ENCODE measurements at regions not wholly inside any gene's neighbourhood (a gene's known extent, or its start where the extent isn't known, plus 50 kb on each side); places are given as distances from the start of the nearest gene placed in this dataset.
"Not testable (repeated sequence)": the region's sequence is repeated elsewhere in the genome, so short reads cannot be mapped to it uniquely, and the experiment has no call there.

GRCh38 chr4:111154934-111155333, 532.1 kb upstream of the PITX2 start:
- Histone ChIP-seq H3K4me3 (ENCODE audit: low read length) (no peak overlapping the region), H3K36me3 (ENCODE audit: control insufficient read depth, insufficient read depth, low read length) (no peaks in the 10 kb centered on the region), H3K27me3 (ENCODE audit: control insufficient read depth, insufficient read depth, low read length) (no peaks in the 10 kb centered on the region), H3K9me3 (ENCODE audit: control insufficient read depth, insufficient read depth, low read length) (no peaks in the 10 kb centered on the region), H3K4me1 (ENCODE audit: control insufficient read depth, insufficient read depth, low read length) (no peaks in the 10 kb centered on the region), H3K27ac (ENCODE audit: low read length) (no peak overlapping the region)
- no CpG with 5 or more reads among the region's 6 CpGs for WGBS (ENCODE audit: insufficient coverage, insufficient read length)
- DNase-seq (ENCODE audit: low read depth, low spot score): no peak

GRCh38 chr4:111164556-111164955, 541.7 kb upstream of the PITX2 start:
- H3K27me3 ChIP-seq (ENCODE audit: control insufficient read depth, insufficient read depth, low read length); H3K4me1 ChIP-seq (ENCODE audit: control insufficient read depth, insufficient read depth, low read length); H3K9me3 ChIP-seq (ENCODE audit: control insufficient read depth, insufficient read depth, low read length); H3K27ac ChIP-seq (ENCODE audit: low read length); H3K4me3 ChIP-seq (ENCODE audit: low read length); H3K36me3 ChIP-seq (ENCODE audit: control insufficient read depth, insufficient read depth, low read length): not testable (repeated sequence)
- peak; percentile 5 for DNase-seq (ENCODE audit: low read depth, low spot score)
- no CpG with 5 or more reads among the region's 4 CpGs for WGBS (ENCODE audit: insufficient coverage, insufficient read length)

- no peak overlapping the region for H3K27ac ChIP-seq (ENCODE audit: low read length)
- H3K27me3 ChIP-seq (ENCODE audit: control insufficient read depth, insufficient read depth, low read length): no peaks in the 10 kb centered on the region
- H3K4me3 ChIP-seq (ENCODE audit: low read length): no peak overlapping the region
- no peak for DNase-seq (ENCODE audit: low read depth, low spot score)
- no peaks in the 10 kb centered on the region for H3K4me1 ChIP-seq (ENCODE audit: control insufficient read depth, insufficient read depth, low read length)
- no peaks in the 10 kb centered on the region for H3K36me3 ChIP-seq (ENCODE audit: control insufficient read depth, insufficient read depth, low read length)
- no peaks in the 10 kb centered on the region for H3K9me3 ChIP-seq (ENCODE audit: control insufficient read depth, insufficient read depth, low read length)
These were observed 551.5 kb upstream of the PITX2 start for GRCh38 chr4:111174331-111174730.

- Histone ChIP-seq H3K4me3 (ENCODE audit: low read length) (no peak overlapping the region), H3K27ac (ENCODE audit: low read length) (no peak overlapping the region), H3K36me3 (ENCODE audit: control insufficient read depth, insufficient read depth, low read length) (no peaks in the 10 kb centered on the region), H3K4me1 (ENCODE audit: control insufficient read depth, insufficient read depth, low read length) (no peaks in the 10 kb centered on the region), H3K9me3 (ENCODE audit: control insufficient read depth, insufficient read depth, low read length) (no peaks in the 10 kb centered on the region), H3K27me3 (ENCODE audit: control insufficient read depth, insufficient read depth, low read length) (no peaks in the 10 kb centered on the region)
- no peak for DNase-seq (ENCODE audit: low read depth, low spot score)
These were observed 555.4 kb upstream of the PITX2 start for GRCh38 chr4:111178231-111178630.

GRCh38 chr4:111187108-111187507, 564.2 kb upstream of the PITX2 start:
- no peak for DNase-seq (ENCODE audit: low read depth, low spot score)
- WGBS (ENCODE audit: insufficient coverage, insufficient read length): 100% methylated on average over 1 of the region's 2 CpGs
- Histone ChIP-seq H3K27me3 (ENCODE audit: control insufficient read depth, insufficient read depth, low read length) (no peaks in the 10 kb centered on the region), H3K4me1 (ENCODE audit: control insufficient read depth, insufficient read depth, low read length) (no peaks in the 10 kb centered on the region), H3K27ac (ENCODE audit: low read length) (no peak overlapping the region), H3K9me3 (ENCODE audit: control insufficient read depth, insufficient read depth, low read length) (no peaks in the 10 kb centered on the region), H3K36me3 (ENCODE audit: control insufficient read depth, insufficient read depth, low read length) (no peaks in the 10 kb centered on the region), H3K4me3 (ENCODE audit: low read length) (no peak overlapping the region)

GRCh38 chr4:111198446-111198845, 575.6 kb upstream of the PITX2 start:
- Histone ChIP-seq H3K9me3 (ENCODE audit: control insufficient read depth, insufficient read depth, low read length) (no peaks in the 10 kb centered on the region), H3K36me3 (ENCODE audit: control insufficient read depth, insufficient read depth, low read length) (no peaks in the 10 kb centered on the region), H3K27me3 (ENCODE audit: control insufficient read depth, insufficient read depth, low read length) (no peaks in the 10 kb centered on the region), H3K4me1 (ENCODE audit: control insufficient read depth, insufficient read depth, low read length) (no peaks in the 10 kb centered on the region), H3K27ac (ENCODE audit: low read length) (no peak overlapping the region), H3K4me3 (ENCODE audit: low read length) (no peak overlapping the region)
- DNase-seq (ENCODE audit: low read depth, low spot score): no peak
- no CpG with 5 or more reads among the region's 1 CpG for whole genome bisulfite sequencing (ENCODE audit: insufficient coverage, insufficient read length)

GRCh38 chr4:111204797-111205196, 581.9 kb upstream of the PITX2 start:
- WGBS (ENCODE audit: insufficient coverage, insufficient read length): no CpG with 5 or more reads among the region's 4 CpGs
- DNase-seq (ENCODE audit: low read depth, low spot score): no peak
- Histone ChIP-seq H3K9me3 (ENCODE audit: control insufficient read depth, insufficient read depth, low read length) (no peaks in the 10 kb centered on the region), H3K4me3 (ENCODE audit: low read length) (no peak overlapping the region), H3K27me3 (ENCODE audit: control insufficient read depth, insufficient read depth, low read length) (no peaks in the 10 kb centered on the region), H3K27ac (ENCODE audit: low read length) (no peak overlapping the region), H3K4me1 (ENCODE audit: control insufficient read depth, insufficient read depth, low read length) (peaks cover 4% of the 10 kb centered on the region), H3K36me3 (ENCODE audit: control insufficient read depth, insufficient read depth, low read length) (no peaks in the 10 kb centered on the region)

- H3K4me1 ChIP-seq (ENCODE audit: control insufficient read depth, insufficient read depth, low read length): peaks cover 4% of the 10 kb centered on the region
- no peak for DNase-seq (ENCODE audit: low read depth, low spot score)
- no peak overlapping the region for H3K4me3 ChIP-seq (ENCODE audit: low read length)
- no peaks in the 10 kb centered on the region for H3K27me3 ChIP-seq (ENCODE audit: control insufficient read depth, insufficient read depth, low read length)
- H3K27ac ChIP-seq (ENCODE audit: low read length): no peak overlapping the region
- H3K9me3 ChIP-seq (ENCODE audit: control insufficient read depth, insufficient read depth, low read length): no peaks in the 10 kb centered on the region
- no peaks in the 10 kb centered on the region for H3K36me3 ChIP-seq (ENCODE audit: control insufficient read depth, insufficient read depth, low read length)
- WGBS (ENCODE audit: insufficient coverage, insufficient read length): no CpG with 5 or more reads among the region's 6 CpGs
These were observed 586.1 kb upstream of the PITX2 start for GRCh38 chr4:111208970-111209369.

GRCh38 chr4:111209706-111210105, 586.8 kb upstream of the PITX2 start:
- no peak for DNase-seq (ENCODE audit: low read depth, low spot score)
- Histone ChIP-seq H3K27me3 (ENCODE audit: control insufficient read depth, insufficient read depth, low read length) (no peaks in the 10 kb centered on the region), H3K36me3 (ENCODE audit: control insufficient read depth, insufficient read depth, low read length) (no peaks in the 10 kb centered on the region), H3K4me3 (ENCODE audit: low read length) (no peak overlapping the region), H3K4me1 (ENCODE audit: control insufficient read depth, insufficient read depth, low read length) (peaks cover 4% of the 10 kb centered on the region), H3K27ac (ENCODE audit: low read length) (no peak overlapping the region), H3K9me3 (ENCODE audit: control insufficient read depth, insufficient read depth, low read length) (no peaks in the 10 kb centered on the region)
- WGBS (ENCODE audit: insufficient coverage, insufficient read length): no CpG with 5 or more reads among the region's 2 CpGs

- Histone ChIP-seq H3K27me3 (ENCODE audit: control insufficient read depth, insufficient read depth, low read length) (no peaks in the 10 kb centered on the region), H3K36me3 (ENCODE audit: control insufficient read depth, insufficient read depth, low read length) (no peaks in the 10 kb centered on the region), H3K9me3 (ENCODE audit: control insufficient read depth, insufficient read depth, low read length) (no peaks in the 10 kb centered on the region), H3K27ac (ENCODE audit: low read length) (no peak overlapping the region), H3K4me3 (ENCODE audit: low read length) (no peak overlapping the region), H3K4me1 (ENCODE audit: control insufficient read depth, insufficient read depth, low read length) (peaks cover 4% of the 10 kb centered on the region)
- no CpG with 5 or more reads among the region's 7 CpGs for WGBS (ENCODE audit: insufficient coverage, insufficient read length)
- no peak for DNase-seq (ENCODE audit: low read depth, low spot score)
These were observed 587.7 kb upstream of the PITX2 start for GRCh38 chr4:111210595-111210994.

GRCh38 chr4:111213531-111213930, 590.7 kb upstream of the PITX2 start:
- Histone ChIP-seq H3K27me3 (ENCODE audit: control insufficient read depth, insufficient read depth, low read length) (no peaks in the 10 kb centered on the region), H3K36me3 (ENCODE audit: control insufficient read depth, insufficient read depth, low read length) (no peaks in the 10 kb centered on the region), H3K9me3 (ENCODE audit: control insufficient read depth, insufficient read depth, low read length) (no peaks in the 10 kb centered on the region), H3K4me1 (ENCODE audit: control insufficient read depth, insufficient read depth, low read length) (peaks cover 4% of the 10 kb centered on the region), H3K27ac (ENCODE audit: low read length) (no peak overlapping the region), H3K4me3 (ENCODE audit: low read length) (no peak overlapping the region)
- no peak for DNase-seq (ENCODE audit: low read depth, low spot score)
- no CpG with 5 or more reads among the region's 4 CpGs for WGBS (ENCODE audit: insufficient coverage, insufficient read length)

Measured in iPS DF 6.9 (cell line).